KG1 (cell line): ENCODE measurements at regions not wholly inside any gene's neighbourhood (a gene's known extent, or its start where the extent isn't known, plus 50 kb on each side); places are given as distances from the start of the nearest gene placed in this dataset.

Experiments
- DNase-seq: peaks from one replicate; lab custom pipeline; 2025; lab: John Stamatoyannopoulos, UW

DNA sequence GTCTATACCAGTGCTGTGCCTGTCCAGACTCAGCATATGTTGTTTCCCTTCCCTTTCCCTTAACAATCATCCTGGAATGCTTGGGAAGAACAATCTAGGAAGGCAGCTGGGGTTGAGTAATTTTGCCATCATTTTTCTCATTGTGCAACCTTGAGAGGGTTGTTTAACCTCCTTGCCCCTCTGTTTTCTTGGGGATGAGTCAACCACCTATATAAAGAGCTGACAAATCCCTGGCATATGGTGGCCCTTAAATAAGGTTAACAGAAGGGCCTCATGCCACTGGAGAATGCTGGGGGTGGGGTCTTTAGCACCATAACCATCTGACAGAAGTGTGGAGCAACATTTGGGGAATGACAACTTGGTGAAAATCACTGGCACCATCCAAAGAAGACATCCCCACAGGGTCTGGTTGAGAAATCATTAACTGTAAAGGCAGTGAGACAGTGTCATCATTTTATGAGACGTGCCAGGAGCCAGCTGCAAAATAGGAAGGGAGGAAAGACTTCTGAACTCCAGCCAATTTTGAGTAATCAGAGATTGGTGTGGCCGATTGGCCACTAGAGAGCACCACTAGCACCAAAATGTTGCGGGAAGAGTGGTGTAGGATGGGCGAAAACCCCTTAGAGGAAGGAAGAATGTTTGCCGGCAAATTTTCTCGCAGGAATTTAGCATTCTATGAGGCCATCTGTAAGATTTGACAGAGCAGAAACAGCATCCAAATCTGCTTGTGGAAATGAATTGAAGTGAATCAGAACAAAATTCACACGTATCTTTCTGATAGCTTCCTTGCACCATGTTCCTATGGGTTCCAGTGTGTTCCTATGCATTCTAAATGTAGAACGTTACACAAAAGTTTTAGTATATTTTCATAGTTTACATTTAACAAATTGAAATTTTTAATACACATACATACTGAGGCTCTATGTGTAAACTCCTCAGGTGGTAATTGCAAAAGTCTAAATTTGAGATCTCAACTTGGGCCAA lies 113.8 kb downstream of the MSX2 start:
- DNase-seq = no peak

DNA sequence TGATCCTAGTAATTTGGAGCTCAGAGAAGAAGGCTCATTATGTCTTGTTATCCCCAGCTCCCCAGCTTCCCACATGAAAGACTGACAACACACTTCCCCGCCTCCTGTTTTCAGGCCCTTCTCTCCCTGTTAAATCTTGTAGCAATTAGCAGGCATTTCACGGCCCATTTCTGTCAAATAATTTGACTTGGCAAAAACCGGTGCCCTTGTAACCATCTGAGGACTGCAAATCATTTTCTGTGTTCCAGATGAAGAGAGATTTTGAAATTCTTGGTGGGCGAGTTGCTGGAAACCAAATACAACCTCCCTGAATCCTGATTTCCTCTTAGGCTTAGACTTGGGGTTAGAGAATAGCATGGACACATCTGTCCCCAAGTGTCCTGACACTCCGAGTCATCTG lies 109.7 kb downstream of the MSX2 start:
- DNase-seq = no peak

DNA sequence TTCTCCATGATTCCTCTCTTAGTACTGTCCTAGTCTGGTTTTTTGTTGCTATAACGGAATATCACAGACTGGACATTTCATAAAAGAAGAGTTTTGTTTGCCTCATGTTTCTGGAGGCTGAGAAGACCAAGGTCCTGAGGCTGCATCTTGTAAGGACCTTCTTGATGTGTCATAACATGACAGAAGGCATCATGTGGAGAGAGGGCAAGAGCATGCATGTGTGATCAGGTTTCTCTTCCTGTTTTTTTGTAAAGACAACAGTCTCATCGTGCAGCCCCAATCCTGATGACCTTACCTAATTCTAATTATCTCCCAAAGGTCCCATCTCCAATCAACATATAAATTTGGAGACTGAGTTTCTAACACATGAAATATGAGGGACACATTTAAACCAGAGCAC lies 108.4 kb downstream of the MSX2 start:
- DNase-seq = no peak

DNA sequence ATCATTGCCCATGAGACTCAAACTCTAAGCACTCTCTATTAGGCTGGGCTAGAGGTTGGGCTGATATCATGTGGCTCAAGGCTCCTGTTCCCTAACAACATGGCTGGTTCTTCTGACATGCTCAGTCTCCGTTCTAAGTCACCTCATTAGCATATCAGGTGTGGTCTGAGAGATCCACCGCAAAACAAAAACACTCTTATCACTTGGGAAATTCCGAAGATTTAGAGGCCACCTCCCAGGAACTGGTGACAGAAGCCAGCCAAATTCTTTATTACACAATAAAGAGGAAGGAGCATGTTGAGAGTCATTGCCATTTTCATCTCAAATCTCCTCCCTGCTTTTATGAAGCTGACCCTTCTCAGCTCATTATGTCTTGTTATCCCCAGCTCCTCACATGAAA lies 107.6 kb downstream of the MSX2 start:
- DNase-seq = no peak

DNA sequence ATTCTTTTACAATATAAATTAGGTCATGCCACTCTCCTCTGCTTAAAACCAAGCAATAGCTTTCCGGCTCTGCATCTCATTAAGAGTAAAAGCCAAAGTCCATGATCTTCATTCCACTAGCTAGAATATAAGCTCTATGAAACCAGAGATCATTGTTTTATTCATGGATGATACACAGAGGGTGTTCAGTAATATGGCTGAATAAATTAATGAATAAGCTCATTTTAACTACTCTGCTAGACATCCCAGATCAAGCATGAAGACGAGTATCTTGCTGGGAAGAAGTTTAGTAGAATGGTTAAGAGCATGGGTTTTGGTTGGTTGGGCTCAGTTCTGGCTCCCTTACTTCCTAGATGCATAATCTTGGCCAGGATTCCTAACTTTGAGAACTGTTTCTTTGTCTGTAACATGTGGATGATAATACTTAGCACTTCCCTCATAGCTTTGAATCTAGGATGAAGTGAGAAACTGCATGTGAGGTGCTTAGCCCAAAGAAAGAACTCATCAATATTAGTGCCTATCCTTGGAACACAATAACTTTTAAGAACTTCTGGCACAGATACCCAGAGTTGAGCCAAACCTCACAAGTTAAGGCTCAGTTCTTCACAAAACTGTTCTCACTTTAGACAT lies 106.8 kb downstream of the MSX2 start:
- DNase-seq = no peak

DNA sequence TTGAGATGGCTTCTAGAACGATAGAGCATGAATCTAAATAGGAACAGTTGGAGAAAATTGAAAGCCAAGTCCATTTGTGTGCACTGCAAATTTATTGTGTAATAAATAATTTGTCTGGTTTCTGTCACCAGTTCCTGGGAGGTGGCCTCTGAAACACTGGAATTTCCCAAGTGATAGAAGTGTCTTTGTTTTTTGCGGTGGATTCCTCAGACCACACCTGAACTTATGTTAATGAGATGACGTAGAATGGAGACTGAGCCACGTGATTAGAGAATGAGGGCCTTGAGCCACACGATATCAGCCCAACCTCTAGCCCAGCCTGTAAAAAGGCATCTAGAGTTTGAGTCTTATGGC lies 105.1 kb downstream of the MSX2 start:
- DNase-seq = no peak

DNA sequence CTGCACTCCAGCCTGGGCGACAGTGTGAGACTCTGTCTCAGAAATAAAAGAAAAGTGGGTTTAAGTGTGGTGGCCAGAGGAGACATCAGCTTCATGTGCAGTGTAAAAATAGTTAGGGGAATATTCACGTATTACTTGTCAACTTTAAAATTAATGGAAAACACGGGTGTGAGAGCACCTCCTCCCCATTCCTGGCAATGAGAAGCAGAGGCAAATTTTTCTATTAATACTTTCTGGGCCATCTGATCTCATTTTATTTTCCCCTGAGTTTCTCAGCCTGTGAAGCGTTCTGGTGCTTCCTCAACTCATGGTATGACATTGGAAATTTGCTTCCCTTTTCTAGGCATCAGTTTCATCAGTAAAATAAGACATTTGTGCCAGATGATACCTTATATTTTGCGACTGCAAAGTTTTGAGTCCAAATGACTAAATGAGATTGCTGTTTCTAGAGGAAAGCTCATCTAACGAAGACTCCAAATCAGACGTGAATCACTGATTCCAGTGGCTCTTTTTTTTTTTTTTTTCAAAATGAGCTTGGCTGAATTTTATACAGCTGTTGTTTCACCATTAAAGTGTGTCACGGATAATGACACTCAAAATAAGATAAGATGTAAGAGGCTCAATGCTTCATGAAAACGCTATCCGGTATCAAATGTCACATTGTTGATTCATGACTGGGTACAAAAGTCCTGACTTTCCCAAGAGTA lies 104.6 kb downstream of the MSX2 start:
- no peak for DNase-seq

DNA sequence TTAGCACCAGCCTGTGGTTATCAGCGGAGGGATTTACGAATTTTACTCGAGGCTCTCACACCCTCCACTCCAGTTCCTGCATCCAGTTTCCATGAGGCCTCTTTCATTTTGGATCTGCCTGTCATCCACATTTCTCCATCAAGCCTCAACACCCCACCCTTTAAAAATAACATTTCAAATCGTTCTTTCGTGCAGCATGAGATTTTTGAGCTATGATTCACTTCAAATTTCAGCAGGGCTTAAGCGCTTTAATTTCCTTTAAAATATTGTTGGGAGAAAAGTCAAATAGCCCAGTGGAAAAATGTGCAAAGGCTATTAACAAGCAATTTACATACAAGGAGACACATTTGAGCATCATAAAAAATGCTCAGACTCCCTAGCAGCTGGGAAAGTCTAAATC lies 103.2 kb downstream of the MSX2 start:
- no peak for DNase-seq

DNA sequence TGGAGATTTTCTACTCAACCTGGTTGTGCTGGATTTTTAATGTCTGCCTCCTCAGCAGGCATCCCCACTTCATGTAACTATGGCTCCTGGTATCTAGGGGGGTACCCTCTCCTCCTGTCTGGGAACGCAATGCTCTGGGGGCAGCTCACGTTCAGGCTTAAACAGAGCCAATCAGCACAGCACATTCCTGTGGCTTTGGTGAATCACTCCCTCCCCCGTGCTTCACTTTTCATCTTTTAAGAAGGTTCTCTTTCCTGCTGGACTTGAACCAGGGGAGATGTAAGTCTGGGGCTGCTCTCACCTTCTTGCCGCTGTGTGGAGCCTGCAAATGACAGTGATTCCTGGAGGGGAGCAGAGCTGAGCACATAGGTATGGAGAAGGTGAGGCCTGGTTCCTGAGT lies 101.2 kb downstream of the MSX2 start:
- no peak for DNase-seq

DNA sequence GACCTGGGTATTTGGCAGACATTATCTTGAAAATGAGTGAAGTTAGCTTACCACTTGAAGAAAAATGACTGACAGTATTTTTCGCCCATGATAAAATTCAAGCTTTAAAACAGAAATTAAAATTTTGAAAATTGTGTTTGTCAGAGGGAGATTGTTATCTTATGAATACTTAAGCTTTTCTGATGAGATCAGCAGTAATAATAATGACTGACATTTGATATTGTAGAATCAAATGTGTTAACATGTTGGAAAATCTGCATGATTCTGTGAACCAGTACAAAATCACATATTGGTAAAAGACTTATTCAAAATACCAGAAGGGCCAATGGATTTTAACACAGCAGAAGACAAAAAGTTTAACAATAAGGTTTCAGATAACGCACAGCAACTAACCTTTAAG lies 94.0 kb downstream of the MSX2 start:
- DNase-seq = no peak

DNA sequence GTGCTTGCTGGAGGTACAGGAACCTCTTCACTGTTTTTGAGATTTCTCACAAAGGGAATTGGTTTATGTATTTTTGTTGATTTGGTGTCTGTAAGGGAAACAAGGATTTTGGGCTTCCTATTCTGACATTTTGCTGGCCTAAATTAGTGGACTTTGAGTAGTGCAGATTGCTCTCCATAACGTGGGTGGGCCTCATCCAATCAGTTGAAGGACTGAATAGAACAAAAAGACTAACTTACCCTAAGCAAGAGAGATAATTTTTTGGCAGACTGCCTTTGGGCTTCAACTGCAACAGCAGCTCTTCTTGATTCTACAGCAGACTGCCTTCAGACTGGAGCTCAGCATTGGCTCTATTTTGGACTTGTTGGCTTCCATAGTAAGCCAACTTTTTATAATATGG lies 93.2 kb downstream of the MSX2 start:
- no peak for DNase-seq

DNA sequence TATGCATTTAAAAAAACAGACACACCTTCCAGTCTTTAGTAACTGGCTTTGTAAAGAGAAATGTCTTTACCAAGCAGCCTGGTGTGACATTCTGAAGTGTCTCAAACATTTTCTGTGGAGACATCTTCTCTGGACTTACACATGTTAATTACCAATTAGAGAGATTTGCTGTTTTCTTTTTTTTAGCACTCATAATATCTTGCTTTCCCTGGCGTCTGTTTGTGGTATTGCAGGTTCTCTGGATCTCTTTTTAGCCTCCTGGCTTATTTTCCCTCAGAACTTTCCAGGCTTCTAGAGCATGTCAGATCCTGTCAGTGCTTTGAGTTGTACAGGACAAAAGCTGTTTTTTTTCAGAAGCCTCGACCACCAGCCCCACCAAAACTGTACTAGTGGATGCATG lies 92.5 kb downstream of the MSX2 start:
- DNase-seq = no peak

DNA sequence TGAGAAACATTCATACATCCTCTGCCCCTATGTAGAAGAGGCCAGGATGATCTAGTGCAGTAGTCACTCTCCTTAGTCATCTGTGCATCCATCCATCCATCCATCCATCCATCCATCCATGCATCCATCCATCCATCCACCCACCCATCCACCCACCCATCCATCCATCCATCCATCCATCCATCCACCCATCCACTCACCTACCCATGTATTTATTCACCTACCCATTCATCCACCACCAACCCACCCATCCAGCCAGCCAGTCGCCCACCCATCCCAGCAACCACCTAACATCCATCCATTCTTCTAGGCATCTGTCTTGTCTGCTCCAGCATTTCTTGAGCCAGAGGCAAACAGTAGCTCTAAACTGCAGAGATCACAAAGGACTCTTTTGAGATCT lies 87.1 kb downstream of the MSX2 start:
- no peak for DNase-seq

DNA sequence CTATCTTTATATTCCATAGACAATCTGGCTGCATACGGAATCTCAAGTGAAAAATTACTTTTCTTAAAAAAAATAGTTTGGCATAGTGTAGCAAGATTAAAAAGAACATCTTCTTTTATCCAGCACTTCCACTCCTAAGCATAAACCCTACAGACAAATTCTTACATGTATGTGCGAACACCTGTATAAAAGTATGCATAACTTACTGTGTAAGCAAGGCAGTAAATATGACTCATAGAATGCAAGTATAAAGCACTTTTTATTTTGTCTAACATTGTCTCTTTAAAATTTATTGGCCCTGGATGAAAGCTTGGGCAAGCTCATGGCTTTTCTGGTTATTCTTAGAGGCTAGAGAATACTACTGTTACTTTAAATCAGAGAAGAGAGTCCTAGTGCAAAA lies 86.4 kb downstream of the MSX2 start:
- DNase-seq = no peak

DNA sequence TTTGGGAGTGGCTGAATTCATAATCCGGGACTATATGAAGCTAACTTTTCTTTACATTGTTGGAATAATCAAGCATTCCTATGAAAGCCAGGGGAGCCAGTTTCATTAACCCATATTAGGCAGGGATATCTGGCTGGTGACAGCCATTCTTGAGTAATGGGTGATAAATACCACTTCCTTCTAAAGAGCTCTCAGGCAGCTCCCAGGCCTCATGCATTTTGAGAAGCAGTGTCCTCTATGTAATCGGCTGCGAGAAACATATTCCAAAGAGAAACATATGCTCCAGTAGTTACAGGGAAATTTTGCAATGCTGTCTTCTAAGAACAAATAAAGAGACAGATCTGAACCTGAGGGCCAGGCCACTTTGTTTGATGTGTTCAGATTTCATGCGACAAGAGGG lies 83.1 kb downstream of the MSX2 start:
- no peak for DNase-seq

DNA sequence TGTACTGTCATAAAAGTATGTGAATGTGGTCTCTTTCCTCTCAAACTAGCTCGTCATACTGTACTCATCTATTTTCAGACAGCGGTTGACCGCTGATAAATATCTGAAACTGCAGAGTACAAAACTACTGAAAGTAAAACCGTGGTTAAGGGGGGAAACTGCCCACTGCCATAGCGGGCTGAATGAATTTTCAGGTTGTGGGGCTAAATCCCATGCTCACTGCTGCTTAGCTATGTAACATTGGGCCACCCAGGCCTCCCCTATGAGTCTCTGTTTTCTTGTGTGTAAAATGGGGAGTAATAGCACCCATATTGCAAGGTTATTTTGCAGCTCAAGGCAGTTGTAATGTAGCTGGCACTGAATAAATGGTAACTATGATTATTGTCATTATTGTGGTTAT lies 82.3 kb downstream of the MSX2 start:
- DNase-seq = no peak

DNA sequence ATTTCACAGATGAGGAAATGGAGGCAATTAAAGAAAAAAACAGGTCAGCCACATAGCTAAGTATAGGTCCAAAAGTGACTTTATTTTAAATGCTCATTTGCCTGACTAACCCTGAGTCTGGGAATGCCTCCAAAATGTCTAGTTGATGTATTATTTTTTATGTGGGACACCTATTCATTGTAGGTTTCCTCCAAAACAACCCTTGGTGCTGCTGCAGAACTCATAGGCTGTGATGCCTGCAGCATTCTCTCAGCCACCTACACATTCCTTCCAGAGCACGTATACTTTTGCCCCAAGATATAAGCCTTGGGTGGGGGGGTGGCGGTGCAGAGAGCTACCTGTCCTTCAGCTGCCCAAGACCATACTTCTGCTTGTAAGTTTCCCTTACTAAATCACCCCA lies 77.4 kb downstream of the MSX2 start:
- no peak for DNase-seq

DNA sequence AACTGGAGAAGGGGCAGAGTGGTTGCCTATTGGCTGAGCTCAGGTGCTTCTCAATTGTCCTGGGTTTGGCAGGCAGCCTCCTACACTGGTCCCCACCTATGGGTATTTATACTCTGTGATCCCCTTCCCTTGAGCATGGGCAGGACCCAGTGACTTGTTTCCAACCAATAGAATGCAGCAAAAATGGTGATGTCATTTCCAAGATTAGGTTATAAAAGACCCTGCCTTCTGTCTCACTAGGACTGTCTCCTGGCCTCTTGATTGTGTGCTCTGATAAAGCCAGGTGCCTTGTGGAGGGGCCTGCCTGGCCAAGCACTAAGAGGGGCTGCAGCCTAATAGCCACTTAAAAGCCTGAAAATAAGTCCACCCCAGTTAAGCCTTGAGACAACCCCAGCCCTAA lies 76.1 kb downstream of the MSX2 start:
- DNase-seq = no peak

DNA sequence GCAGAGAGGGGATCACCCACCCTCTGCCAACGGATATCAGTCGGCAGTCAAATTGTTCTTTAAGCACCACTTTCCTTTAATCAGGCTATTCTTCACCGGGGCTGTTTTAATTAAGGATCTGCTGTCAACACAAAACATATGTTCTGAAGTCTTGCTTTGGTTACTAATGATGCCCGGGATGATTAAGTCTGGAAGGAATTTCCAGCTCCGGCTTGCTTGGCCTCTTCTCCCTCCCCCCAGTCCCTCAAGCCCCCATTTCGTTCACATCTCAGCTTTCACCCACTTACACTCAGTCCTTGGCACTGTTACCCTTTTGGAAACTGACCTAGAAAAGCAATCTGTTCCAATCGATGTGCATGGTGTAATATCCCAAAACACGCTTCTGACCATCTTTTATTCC lies 74.7 kb downstream of the MSX2 start:
- DNase-seq = no peak

DNA sequence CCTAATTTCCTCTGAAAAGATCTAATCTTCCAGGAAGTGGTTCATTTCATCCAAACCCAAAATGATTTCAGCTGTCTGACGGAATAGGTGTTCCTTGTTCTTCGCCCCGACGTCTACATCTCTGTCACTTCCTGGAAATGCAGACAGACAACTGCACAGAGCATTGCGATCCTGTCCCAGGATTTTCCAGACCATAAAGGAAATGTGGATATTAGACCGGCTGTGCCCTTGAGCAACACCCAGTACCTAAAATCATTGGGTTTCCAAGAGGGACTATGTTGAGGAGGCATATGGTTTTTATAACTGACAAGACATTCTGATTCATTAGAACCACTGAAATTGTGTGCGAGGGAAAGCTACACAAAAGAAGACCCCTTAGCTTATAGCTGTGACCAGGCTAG lies 74.2 kb downstream of the MSX2 start:
- no peak for DNase-seq

DNA sequence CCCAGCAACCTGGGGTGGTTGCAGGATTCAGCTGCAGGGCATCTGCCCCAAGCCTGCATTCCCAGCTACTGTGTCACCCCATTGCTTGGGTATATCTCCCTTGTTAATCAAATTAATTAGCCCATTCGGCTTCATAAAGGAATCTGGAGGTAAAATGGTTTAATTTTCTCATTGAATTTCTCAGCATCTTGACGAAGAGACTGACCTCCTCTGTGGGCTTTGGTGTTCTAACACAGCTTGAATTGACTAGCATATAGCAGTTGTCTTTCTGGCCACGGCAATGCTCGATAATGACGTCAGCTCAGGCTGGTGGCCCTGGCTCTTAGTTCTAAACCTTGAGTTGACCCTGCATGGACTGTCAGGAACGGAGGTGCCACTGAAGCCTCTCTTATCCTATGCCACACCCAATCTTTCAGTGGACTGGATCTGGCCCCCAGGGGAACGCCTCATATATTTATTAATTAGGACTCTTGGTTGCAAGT lies 72.4 kb downstream of the MSX2 start:
- no peak for DNase-seq

DNA sequence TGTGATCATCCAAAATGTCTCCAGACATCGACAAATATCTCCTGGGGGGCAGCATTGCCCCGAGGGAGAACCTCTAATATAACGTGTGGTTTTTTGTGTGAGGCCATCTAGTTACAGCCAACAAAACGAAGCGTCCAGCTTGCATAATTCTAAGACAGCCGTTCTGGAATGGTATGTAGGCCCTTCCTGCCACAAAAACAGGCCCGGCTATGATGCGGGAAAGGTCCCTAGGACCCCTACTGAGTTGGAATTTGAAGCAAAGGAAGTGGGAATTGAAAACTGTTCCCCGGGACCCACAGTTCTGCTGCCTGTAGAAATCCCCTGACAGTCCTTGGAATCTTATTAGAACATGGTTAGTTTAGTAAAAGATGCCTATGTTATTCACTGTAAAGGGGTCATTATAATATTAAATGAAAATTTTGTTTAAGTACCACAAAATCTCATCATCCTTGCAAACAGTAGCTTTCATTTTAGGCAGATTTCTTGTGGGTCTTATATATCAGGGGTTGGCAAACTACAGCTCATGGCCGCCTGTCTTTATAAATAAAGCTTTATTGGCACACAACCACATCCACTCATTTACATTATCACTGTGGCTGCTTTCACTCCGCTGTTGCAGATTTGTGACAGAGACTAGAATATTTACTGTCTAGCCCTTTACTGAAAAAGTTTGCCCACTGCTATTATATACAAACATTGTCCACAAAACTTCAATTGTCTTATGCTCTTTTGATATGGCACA lies 70.7 kb downstream of the MSX2 start:
- no peak for DNase-seq
